HG03469 (cell line): ENCODE measurements at regions not wholly inside any gene's neighbourhood (a gene's known extent, or its start where the extent isn't known, plus 50 kb on each side); places are given as distances from the start of the nearest gene placed in this dataset.

Experiments
- ATAC-seq: cut with Tn5 transposase; IDR thresholded peaks from one replicate; pipeline ENCODE4 v1.9.1; 2021; ENCODE audit warnings: mild to moderate bottlenecking, moderate library complexity, moderate number of reproducible peaks; ENCODE audit not compliant: unreplicated experiment

DNA sequence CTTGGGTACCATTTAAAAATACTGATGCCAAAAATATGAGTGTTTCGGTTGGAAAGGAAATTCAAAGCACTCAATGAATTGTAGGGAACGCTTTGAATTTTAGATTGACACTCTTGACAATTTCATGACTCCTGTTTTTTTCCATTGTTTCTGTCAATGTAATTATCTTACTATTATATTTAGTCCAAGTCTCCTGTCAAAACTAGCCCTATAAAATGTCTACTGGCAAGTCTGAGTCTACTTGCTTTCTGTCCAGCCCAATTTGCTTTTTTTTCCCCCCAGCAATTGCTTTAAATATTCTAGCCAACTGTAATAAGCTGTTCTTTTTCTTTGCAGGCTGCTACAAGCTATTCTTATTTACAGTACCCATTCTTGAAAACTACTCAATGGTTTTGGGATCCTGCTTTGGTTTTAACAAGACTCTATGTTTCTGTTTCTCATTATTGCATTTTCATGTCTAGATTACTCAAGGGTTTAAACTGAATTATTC is 1103.9 kb upstream of the GJE1 start:
- no peak for ATAC-seq

DNA sequence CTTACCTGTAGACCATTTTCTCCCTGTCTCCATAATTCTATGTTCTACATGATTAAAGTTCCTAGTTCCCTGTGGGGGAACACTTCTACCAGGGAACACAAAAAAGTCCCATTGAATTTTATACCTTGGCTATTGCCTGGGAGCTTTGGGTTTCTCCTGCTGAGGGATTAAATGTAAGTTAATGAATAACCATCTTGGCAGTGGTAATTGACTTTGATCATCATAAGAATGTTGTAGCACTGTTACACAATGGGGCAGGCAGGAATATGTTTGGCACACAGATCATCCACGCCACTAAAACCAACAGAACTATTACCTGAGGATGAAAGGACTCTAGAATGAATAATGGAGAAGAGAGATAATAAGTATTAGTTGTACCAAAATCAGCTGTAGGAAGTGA is 1106.2 kb upstream of the GJE1 start:
- no peak for ATAC-seq

DNA sequence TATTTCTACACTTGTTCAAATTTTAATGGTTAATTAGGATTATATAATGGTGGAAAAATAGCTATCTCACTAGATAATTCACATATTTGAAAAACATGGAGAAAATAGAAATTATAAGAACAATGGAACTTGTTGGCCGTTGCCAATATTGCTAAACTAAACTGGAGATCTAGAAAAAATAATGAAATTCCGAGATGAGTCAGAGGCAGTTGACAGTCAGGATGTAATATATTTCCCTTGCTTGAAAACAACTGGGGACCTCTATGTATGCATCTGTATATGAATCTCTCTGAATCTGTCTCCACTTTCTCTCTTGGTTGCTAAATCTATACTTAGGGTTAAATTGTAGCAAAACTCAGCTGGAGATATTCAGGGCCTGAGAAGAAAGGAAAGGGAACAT is 1108.2 kb upstream of the GJE1 start:
- ATAC-seq: no peak

DNA sequence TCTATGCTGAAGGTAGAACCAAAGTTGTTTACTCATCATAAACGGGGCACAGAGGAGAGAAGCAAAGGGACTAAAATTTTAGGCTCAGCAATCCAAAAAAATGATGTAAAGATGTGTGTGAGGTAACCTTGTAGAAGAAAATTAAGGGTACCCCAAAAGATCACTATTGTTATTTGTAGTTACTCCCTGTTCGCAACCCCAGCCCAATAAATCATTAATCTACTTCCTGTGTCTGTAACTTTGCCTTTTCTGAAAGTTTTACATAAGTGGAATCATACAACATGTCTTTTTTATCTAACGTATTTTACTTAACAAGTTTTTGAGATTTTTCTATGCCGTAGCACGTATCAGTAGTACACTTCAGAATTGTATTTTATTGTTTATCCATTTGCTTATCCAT is 1114.8 kb upstream of the GJE1 start:
- ATAC-seq: no peak

DNA sequence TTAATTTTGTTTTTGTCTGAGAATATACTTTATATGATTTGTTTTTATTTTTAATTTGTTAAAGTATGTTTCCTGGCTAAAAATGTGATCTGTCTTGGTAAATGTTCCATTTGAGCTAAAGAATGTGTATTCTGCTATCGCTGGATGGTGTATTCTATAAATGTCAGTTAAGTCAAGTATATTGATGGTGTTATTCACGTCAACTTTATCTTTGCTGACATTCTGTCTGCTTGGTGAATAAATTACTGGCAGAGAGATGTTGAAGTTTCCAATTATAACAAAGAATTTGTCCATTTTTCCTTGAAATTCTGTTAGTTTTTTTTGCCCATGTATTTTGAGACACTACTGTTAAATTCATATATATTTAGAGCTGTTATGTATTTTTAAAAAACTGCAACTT is 1131.8 kb upstream of the GJE1 start:
- no peak for ATAC-seq

DNA sequence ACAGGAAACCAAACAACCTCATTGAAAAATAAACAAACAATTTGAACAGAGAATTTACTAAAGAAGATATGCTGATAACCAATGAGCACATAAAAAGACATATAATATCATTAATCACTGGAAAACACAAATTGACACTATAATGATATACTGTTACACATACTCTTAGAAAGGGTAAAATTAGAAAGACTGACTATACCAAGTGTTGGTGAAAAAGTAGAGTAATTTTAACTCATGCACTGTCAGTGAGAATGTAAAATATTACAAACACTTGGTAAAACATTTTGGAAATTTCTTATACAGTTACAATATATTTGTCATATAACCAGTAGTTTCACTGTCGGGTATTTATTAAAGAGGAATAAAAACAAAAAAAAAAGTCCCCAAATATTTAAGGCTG is 1139.2 kb upstream of the GJE1 start:
- no peak for ATAC-seq

DNA sequence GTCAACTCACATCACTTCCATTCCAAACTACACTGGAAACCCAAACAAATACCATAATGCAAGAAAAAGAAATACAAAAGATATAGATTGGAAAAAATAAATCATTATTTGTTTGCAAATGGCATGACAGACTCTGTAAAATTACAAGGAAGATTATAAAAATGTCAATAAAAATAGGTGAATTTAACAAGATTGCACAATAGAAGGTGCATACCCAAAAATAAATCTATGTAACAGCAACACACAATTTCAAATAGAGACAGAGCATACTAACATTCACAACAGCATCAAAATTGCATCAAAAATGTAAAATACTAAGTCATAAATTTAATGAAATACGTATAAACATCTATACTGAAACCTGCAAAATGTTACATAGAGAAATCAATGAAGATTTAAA is 1140.0 kb upstream of the GJE1 start:
- ATAC-seq: no peak

DNA sequence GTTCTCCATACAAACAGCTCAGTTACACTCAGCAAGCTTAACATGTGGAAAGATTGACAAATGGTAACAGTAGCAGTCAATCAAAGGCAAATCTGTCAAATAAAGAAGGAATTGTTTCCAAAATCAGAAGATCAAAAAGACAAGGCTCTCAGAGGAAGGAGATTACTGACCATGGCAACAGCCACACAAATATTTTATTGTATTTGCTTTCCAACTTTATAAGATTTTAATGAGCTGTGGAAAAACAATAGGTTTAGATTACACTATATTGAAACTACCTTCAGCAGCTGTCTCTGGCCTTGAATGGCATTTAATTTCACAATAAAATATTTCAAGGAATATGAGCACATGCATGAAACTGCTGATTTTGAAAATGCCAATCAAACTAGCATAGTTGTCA is 1143.9 kb upstream of the GJE1 start:
- ATAC-seq: no peak

DNA sequence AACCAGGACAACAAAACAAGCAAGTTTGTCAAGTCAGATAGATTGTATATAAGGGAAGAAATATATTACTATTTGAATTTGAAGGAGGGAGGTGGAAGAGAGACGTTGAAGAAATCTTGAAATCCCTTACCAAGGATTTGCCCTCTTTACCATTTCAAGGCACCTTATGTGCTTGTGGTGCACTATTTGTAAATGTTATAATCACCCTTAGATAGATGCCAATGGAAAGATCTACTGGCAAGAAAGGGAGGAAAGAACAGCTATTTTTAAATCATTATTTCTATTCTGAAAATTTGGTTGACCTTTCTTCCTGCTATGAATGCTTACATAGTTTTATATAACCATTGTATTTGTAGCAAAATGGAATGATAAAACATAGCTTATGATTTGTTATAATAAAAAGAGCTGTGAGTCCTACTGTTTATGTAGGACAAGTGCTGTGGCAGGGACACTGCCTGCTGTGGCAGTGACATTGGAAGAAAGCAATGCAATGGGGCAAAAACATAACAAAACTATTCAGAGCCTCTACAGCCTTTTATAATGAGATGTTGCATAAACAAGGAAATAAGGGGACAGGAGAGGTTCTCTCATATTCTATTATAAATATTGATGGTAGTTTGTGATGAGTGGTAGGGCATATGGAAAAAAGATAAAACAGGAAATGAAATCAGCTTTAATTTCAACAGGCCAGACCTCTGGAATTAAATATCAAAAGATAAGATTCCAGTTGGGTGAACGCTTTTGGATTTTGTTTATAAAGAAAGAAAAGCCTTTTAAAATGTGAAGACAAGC is 1145.2 kb upstream of the GJE1 start:
- ATAC-seq: no peak

DNA sequence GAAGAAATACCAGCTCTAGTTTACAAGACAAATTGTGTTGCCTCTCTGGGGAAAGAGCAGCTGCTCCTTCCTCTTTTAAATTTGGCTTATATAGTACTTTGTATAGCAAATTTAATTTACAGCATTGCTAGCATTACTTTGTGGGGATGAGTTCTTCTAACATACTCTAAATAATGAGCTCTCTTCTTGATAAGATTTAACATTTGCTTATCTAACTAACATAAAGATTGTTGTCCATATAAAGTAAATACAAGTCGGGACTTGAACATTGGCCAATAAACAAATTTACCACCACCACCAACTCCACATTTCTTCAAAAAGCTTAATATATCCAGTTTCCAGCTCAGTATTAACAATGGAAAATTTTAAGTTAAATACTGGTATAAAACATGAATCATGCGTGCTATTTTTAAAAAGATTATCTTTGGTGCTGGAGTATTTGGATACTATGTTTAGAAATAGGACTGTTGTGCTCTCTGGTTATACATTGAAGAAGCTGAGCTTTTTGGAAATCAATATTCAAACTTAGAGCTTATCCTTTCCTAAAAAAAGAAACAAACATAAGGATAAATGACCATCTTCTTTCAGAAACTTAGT is 1146.9 kb upstream of the GJE1 start:
- ATAC-seq: no peak

DNA sequence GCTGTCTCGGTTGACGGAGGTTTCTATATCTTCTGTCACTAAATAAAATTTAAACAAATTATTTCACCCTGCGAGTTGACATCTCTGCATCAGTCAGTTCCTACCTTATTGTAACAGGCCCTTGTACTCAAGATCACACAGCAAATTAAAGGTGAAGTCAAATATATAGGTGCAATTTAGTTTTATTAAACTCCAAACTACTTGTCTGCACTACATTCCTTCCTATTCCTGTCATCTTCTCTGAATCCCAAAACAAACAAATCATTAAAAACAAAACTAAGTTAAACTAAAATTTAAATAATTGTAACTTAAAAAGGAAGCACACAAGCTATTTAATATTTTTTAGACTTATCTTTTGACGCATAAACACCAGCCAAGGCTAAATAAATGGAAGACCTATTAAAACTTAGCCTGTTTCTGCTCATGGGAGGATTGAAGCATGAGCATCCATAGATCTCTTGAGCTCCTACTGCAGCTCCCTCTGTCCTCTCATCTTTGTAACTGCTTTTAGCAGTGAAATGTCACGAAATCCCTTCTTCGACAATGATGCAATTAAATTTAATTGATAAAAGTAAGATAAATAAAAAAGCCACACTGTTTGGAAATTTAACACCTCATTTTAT is 1152.3 kb upstream of the GJE1 start:
- ATAC-seq: no peak

DNA sequence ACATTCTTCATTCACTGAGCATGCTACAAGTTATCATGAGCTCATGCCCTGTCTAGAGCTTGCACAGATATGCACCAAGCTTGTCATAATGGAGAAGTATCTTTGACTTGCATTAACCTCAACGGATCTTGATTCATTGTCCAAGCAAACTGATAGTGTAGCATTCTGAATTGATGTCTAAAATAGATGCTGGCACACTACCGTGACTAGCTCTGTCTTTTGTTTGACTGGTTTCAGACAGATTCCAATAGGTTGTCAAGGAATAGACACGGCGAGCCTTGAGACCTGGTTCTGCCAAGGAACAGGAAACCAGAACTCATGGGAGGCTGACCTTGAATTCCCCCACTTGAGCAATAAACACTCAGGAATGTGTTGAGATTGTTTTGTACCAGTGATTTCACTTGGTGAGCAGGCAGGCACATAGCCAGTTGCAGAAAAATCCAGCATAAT is 1153.1 kb upstream of the GJE1 start:
- ATAC-seq: no peak

DNA sequence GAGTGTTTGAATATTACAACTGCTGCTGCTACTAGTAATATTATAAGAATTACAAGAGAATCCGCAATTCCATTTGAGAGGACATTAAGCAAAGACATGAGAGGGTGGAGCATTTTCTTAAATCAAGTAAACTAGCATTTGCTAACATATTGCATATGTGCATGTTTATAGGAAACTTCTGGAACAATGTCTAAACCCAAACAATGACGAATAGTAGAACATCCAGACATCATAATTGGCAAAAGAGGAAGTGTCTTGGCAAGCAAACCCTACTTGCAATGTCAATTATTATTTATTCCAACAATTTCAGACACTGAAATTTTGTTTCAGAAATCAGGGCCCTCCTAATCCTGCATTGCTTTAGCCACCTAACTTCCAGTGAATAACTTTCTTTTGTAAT is 1155.3 kb upstream of the GJE1 start:
- ATAC-seq: no peak

DNA sequence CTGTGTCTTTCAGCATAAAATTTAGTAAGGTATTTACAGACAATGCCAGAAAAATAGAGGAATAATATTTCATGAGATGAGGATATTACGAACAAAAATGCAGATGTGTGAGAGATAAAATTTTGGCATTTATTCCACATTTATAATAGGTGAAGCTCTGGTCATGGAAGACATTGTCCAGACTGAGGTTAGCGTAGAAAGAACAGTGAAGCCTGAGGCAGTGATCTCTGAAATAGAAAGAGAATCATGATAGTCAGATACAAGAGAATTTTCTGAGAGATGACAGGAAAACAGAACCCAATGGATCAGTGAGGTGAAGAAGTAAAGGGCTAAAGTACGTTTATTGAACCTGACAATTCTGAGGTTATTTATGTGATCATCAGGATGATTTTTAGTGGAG is 1155.9 kb upstream of the GJE1 start:
- no peak for ATAC-seq

DNA sequence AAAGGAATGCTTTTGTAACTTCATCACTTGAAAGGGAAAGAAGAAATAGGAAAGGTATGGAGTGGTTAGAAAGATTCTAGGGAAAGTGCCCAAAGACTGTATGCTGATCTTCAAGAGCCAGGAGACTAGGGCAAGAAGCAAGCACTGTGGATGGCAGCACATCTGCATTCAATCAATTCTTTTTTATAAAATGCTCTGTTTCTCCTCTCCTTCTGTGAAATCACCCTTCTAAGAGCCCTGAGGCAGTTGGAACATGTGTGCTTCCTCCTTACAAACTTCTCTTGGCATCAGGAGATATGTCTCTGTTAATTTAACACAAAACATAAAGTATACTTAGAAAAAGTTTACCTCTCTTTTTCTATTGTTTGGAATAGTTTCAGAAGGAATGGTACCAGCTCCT is 1162.2 kb upstream of the GJE1 start:
- ATAC-seq: no peak

DNA sequence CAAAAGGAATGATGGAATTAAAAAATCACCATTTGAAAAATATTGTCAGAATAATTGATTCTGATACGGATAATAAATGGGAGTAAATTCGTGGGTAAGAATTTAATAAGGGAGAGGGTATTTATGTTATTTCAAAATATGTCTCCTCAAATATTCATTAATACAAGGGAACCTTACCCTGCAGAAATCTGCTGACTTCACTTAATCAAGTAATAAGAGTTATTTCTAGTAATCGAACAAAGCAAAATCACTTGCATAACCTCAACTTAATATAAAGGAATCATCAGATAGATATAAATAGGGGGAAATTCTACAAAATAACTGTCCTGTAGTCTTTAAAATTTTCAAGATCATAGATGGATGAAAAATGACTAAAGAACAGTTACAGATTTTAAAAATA is 1164.7 kb upstream of the GJE1 start:
- ATAC-seq: no peak

DNA sequence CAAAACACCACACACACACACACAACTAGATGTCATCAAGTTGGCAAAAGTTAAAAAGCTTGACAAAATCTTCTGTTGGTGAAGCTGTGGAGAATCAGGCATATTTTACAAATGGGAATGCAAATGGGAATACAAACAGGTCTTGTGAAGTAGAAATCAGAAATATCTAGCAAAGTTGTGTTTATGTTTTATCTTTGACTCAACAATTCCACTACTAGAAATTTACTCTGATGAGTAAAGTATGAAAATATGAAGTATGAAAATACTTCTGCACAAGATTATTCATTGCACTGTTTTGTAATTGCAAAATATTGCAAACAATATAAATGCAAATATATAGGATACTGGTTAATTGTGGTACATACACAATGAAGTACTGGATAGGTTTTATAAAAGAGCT is 1166.0 kb upstream of the GJE1 start:
- no peak for ATAC-seq

DNA sequence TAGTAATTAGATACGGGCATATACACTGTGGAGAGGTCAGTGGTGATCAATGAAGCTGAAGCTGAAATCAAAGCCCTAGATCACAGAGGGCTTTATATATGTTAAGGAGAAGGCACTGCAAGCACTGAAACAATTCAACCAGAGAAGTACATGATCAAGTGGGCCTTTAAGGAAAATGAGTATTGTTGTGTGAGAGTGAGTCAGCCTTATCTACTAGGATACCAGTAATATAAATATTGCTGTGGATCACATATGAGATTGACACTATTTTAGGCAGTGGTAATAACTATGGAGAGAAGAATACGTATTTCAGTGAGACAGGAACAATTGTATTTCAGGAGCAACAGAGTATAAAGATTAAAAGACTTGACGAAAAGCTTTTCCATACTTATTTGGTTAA is 1172.2 kb upstream of the GJE1 start:
- no peak for ATAC-seq

DNA sequence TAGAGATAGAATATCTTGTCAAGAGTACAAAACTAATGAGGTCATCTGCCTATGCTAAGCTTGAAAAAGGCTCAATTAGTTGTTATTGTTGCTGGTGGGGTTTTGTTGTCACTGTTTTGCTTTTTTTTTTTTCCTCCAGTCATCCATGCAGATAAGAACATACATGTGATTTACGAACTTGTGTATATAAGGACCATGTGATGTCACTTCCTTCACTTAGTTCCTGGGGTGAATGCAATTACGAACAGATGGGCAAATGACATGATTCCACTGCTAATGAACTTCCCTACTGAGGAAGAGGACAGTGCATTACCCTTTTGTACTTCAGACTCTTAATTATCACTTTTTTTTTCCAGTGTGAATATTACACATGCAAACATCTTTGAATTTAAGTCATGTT is 1175.3 kb upstream of the GJE1 start:
- ATAC-seq: no peak

DNA sequence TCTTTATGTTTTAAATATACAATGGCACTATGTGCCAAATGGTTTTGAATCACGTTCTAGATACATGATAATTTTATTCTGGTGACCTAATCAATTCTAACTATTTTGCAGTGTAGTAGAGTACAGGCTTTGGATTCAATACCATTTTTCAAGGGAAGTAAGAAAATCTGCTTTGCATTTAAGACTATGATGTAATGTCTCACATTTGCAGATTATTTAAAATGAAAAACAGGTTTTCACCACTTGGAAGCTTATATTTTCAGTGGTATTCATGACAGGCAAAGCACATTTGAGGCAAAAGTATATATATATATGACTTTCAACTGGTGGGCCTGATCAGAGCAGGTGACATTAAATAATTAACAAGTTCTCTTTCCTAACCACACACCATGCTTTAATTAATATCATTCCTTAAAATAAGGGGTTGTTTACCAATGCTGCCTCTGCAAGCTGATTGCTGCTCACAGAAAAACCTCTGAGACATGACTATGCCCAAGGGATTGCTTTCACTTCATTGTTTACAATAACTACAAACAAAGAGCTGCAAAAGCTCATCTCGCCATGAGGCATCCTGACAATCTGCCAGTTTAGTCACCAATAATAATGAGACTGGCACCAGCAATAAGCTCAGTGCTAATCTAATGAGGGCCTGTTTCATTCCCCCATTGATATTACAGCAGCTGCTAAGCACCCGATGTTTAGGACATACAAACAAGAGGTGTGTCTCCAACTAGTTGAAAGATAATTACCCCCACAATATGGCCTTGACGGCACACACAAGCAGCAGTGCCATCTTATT is 1176.0 kb upstream of the GJE1 start:
- no peak for ATAC-seq

DNA sequence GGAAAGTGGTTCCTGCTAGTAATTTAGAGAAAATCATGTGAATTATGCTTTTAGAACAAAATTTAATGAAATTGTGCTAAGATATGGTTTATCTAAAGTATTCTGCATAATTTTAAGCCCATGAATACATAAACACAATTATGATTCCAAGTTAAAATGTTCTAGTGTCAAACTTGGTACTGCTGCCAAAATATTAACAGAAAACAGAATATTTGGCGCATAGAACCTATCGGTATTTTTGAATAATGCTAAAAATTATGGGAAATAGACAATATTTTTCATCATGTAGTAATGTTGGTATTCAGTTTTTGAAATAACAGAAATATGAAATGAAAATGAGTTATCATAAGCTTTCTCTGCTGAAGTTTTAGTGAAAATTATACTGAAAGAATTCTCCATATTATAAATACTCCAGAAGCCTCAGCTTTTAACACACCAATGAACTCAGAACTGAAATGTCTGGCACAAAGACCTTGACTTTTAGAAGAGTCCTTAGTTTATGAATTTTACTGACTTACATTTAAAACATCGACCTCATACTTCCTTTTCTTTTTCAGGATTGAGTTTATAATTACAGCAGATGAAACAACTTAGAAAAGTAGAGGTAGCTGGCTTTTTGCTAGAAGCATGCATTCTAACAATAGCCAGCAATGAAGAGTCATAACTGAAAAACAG is 1192.3 kb upstream of the GJE1 start:
- no peak for ATAC-seq
